ENCODE measurements at regions not wholly inside any gene's neighbourhood (a gene's known extent, or its start where the extent isn't known, plus 50 kb on each side); places are given as distances from the start of the nearest gene placed in this dataset.

- H4K20me1 ChIP-seq (ENCODE audit: control insufficient read depth, insufficient read depth, insufficient read length), result no peaks in the 10 kb centered on the region
- H2BK5ac ChIP-seq (ENCODE audit: insufficient read length, low read length), result no peak overlapping the region
- H4K91ac ChIP-seq (ENCODE audit: insufficient read length, low read depth, low read length), result no peak overlapping the region
- no peaks in the 10 kb centered on the region for H3K4me1 ChIP-seq (ENCODE audit: insufficient read depth, low read length)
- no peaks in the 10 kb centered on the region for H3K79me2 ChIP-seq (ENCODE audit: insufficient read depth, low read length)
- H3K4me2 ChIP-seq (ENCODE audit: insufficient read depth, insufficient read length, low read length), result no peak overlapping the region
- Mint-ChIP-seq H3K27me3 (ENCODE audit: low read depth) (no peaks in the 10 kb centered on the region), H3K27ac (no peak overlapping the region), H3K9me3 (peaks cover 5 to 8% of the 10 kb centered on the region in 2 experiments; a peak in 4 of 5 replicates), H3K36me3 (ENCODE audit: insufficient read depth in 1 of 3, low read depth in 3 of 3) (peaks cover 0 to 11% (median 0%) of the 10 kb centered on the region in 3 experiments; a peak in 3 of 7 replicates), H3K4me1 (no peaks in the 10 kb centered on the region; a peak in 1 of 4 replicates), H3K4me3 (no peak overlapping the region)
- H2BK20ac ChIP-seq (ENCODE audit: low read depth, low read length, poor library complexity, severe bottlenecking), result no peak overlapping the region
- WGBS (ENCODE audit: extremely low coverage, insufficient read length, low lambda C conversion rate), result no CpG with 5 or more reads among the region's 1 CpG
- H3K9ac ChIP-seq (ENCODE audit: extremely low read depth, insufficient read length, low read length), result no peak overlapping the region
- no peak overlapping the region for H3K14ac ChIP-seq (ENCODE audit: insufficient read depth, low read length)
- no peak overlapping the region for H4K5ac ChIP-seq (ENCODE audit: insufficient read length, low read depth, low read length)
- H2BK12ac ChIP-seq (ENCODE audit: insufficient read length, low read depth, low read length), result no peak overlapping the region
- H3K23ac ChIP-seq (ENCODE audit: insufficient read length, low read depth, low read length), result no peak overlapping the region
- H3K23me2 ChIP-seq (ENCODE audit: insufficient read length, low read depth, low read length, poor library complexity, severe bottlenecking), result no peaks in the 10 kb centered on the region
- no peak overlapping the region for H2AFZ ChIP-seq (ENCODE audit: low read length)
- H2AK5ac ChIP-seq (ENCODE audit: insufficient read length, low read length), result no peak overlapping the region
- no peak overlapping the region for H2BK15ac ChIP-seq (ENCODE audit: low read depth, low read length)
- no peak overlapping the region for H3K18ac ChIP-seq (ENCODE audit: insufficient read length, low read depth, low read length)
- H3K79me1 ChIP-seq (ENCODE audit: insufficient read depth, low read depth, low read length, poor library complexity, severe bottlenecking), result no peaks in the 10 kb centered on the region
- H3K27ac ChIP-seq (ENCODE audit: insufficient read length, low read depth, low read length), result no peak overlapping the region
- H2BK120ac ChIP-seq (ENCODE audit: low read depth, low read length, poor library complexity, severe bottlenecking), result no peak overlapping the region
- H3K27me3 ChIP-seq (ENCODE audit: insufficient read depth, low read length), result no peaks in the 10 kb centered on the region
- no peak for DNase-seq
- H3K56ac ChIP-seq (ENCODE audit: insufficient read length, low read depth, low read length), result no peak overlapping the region
- no peak overlapping the region for H3T11ph ChIP-seq (ENCODE audit: low read length)
- H4K8ac ChIP-seq (replicated peaks; ENCODE audit: insufficient read length, low read depth, low read length), result no peak overlapping the region
- H3K9me3 ChIP-seq (ENCODE audit: control insufficient read depth, low read depth, low read length), result no peaks in the 10 kb centered on the region
- H3K4ac ChIP-seq (ENCODE audit: low read depth, low read length), result no peak overlapping the region
- no peak for TF ChIP-seq CTCF (conservative IDR thresholded peaks at IDR 0.05)
Measured at GRCh38 chr4:153945704-153946103, 156.8 kb upstream of the SFRP2 start.

Measured in H9 (cell line).